Right cardiac atrium (tissue), 5 donors: ENCODE measurements at regions not wholly inside any gene's neighbourhood (a gene's known extent, or its start where the extent isn't known, plus 50 kb on each side); places are given as distances from the start of the nearest gene placed in this dataset.

Experiments used
- ATAC-seq, 2 donors: fragments of 200-7000 bp; cut with Tn5 transposase; one replicate each; pipeline versions ENCODE4 v1.8.0 to v1.9.1; 2020; ENCODE audit warnings: moderate library complexity in 2 of 2, mild to moderate bottlenecking in 1 of 2
- DNase-seq, 3 donors: peaks; one replicate each; pipeline ENCODE4 v3.0.0-alpha.2; 2020
- H3K27ac ChIP-seq: one replicate; pipeline ENCODE4 v1.5.1; 2013; ENCODE audit warnings: mild to moderate bottlenecking, low read length, control low read depth, moderate library complexity
- H3K27me3 ChIP-seq: one replicate; pipeline ENCODE4 v1.6.1; 2013; ENCODE audit not compliant: control insufficient read depth, insufficient read depth
- H3K4me1 ChIP-seq: one replicate; pipeline ENCODE4 v1.6.1; 2013; ENCODE audit warnings: low read length; ENCODE audit not compliant: control insufficient read depth, insufficient read depth
- H3K4me3 ChIP-seq: one replicate; pipeline ENCODE4 v1.5.1; 2013; ENCODE audit warnings: low read length, control low read depth
- H3K9me3 ChIP-seq: one replicate; pipeline ENCODE4 v1.6.1; 2013; ENCODE audit warnings: low read length; ENCODE audit not compliant: control insufficient read depth
- WGBS: extraction: QIAGEN DNeasy Blood & Tissue Kit; methylation state at CpG from one replicate; pipeline ENCODE4 v1.1.7; 2013; 5-methylcytosine and 5-hydroxymethylcytosine counted together
- intact Hi-C, 4 donors: fragments of 100-400 bp; cut with DNase I; formaldehyde crosslinking; loops; one replicate each; pipeline versions ENCODE4 v1.11.0 to v1.14.0; 2022 to 2023
- donor health status: healthy with polysubstance abuse.
- donor health status: DM: no; HTN: yes; CAD: no.
- donor health status: DM: no; HTN: no; CAD: no.
- donor health status: DM: no; HTN: yes; CAD: no; lungs with severe emphysema.
- donor health status: DM: yes; HTN: yes; CAD: no.

DNA sequence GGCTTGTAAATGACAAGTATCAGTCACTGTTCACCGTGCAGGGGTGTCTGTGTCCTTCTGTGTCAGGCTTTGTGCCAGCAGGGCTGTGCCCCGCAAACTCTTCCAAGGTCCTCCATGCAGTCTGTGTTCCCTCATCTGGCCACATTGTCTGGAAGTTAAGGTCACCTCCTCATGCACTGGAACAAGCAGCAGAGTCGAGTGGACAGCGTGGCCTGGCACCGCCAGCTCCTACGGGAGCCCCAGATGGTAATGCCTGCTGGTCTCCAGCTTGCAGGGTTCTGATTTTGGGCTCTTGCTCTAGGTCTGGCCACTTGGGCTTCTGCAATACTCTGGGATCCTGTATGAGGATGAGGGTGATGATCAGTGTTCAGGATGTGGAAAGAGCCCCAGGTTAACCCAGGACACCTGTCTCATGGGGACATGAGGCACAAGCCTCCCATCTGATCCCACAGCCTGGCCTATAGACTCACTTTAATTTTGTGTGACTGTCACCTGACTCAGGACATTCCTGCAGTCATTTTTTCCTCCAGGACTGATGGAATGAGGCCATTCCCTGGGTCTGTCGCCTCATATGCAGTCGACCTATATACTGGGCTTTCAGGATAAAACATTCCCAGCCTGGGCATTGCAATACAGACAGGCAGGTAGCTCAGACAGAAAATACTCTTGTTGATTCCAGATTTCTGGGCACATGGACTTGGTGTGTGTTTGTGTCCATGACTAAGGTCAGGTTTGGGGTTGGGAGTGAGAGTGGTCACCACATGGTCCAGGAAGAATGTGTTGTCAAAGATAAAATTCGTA is 106.3 kb upstream of the TOP3B start:
- intact Hi-C loops = no loop called here
- H3K9me3 ChIP-seq = no peaks in the 10 kb centered on the region
- 73% methylated on average over 9 of the region's 9 CpGs for WGBS
- no peaks in the 10 kb centered on the region for H3K27me3 ChIP-seq
- H3K4me1 ChIP-seq = no peaks in the 10 kb centered on the region
- H3K4me3 ChIP-seq = no peak overlapping the region
- DNase-seq = no peak
- no peak for ATAC-seq
- no peak overlapping the region for H3K27ac ChIP-seq

DNA sequence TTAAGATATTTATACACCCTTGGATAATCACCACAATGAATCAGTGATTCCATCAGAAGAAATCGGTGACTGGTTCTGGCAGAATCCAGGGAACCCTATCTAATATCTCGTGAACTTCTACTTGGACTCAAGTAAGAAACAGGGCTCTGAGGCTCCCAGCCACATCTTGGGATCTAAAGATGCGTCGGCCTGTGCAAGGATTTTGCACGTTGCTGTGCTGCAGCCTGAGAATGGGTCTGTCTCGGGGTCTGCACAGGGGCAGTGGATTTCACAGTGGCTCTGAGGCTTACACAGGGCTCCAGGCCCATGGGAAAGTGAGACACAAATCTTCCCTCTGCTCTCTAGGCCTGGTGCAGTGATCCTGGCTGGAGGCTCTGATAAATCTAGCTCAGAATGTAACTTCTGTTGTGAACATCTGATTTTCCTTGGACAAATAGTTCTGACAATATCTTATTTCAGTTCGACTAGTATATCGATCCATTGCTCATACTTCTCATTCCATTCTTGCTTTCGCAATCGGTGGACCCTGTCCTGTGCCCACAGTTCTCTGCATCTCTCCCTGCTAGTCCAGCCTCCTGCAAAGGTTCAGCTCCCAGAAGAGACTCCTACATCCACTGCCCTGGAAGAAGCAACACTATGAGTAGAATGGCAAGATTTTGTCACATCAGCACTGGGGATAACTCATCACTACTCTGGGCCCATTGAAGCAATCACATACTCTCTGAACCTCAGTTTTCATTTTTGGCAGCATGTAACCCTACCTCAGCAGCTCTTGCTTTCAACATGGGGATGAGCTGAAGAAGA is 105.5 kb upstream of the TOP3B start:
- Histone ChIP-seq H3K27me3 (no peaks in the 10 kb centered on the region), H3K4me3 (no peak overlapping the region), H3K9me3 (no peaks in the 10 kb centered on the region), H3K27ac (no peak overlapping the region), H3K4me1 (no peaks in the 10 kb centered on the region)
- WGBS = 86% methylated on average over 10 of the region's 10 CpGs
- DNase-seq (no peak), ATAC-seq (no peak)
- intact Hi-C loops = no loop called here

DNA sequence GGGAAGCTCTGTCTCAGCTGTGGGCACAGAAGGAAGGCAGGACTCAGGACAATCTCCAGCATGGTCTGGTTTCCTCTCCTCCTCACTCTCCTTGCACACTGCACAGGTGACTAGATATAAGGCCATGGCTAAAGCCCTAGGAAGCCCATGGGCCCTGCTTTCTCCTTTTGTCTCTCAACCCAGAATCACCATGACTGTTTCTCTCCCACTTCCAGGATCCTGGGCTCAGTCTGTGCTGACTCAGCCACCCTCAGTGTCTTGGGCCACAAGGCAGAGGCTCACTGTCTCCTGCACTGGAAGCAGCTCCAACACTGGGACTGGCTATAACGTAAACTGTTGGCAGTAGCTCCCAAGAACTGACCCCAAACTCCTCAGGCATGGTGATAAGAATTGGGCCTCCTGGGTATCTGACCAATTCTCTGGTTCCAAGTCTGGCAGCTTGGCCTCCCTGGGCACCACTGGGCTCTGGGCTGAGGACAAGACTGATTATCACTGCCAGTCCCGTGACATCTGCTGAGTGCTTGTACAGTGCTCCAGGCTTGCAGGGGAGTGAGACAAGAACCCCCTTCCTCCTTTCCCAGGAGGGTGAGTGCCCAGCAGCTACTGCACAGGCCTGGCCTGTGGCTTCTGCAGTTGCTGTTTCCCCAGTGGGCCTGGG is 104.0 kb upstream of the TOP3B start:
- peak in 2 of 3 donors; percentile 53 to 55 for DNase-seq

DNA sequence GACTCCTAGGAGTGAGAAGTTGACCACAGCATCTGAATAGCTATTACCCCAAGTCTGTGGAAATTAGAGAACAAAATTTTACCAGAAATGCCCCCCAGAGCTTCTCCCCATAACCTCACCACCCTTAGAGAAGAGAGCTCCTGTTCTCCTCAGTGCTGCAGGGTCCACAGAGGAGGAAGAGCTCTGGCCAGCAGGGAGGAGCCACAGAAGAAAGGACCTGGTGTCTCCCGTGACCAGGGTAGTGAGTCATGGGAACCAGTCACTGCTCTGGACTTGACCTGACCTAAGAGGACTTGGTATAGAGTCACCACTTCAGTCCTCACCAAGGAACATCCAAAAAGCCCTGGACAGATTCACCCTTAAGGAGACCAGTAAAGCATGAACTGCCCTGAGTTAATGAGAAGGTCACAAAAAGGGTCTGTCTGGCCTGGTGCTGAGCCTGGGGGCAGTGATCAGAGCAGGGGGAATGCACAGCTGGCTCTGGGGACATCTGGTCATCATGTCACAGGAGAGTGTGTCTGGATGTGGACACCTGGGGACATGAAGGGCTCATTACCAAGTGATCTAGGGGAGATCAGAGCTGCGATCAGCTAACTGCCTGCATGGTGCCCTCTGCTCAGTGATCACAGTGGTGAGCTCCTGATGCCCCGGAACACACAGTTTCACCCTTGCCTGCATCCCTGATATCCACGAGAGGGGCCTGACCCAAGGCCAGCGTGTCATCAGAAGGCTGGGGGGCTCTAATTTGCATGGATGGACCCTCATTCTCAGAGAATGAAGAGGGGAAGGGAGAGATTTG is 103.3 kb upstream of the TOP3B start:
- peak; percentile 59 to 62 for ATAC-seq
- intact Hi-C loops = no loop called here
- H3K27me3 ChIP-seq = no peaks in the 10 kb centered on the region
- no peak overlapping the region for H3K27ac ChIP-seq
- WGBS = 67% methylated on average over 5 of the region's 5 CpGs
- DNase-seq = no peak
- no peak overlapping the region for H3K4me3 ChIP-seq
- H3K9me3 ChIP-seq = no peaks in the 10 kb centered on the region
- no peaks in the 10 kb centered on the region for H3K4me1 ChIP-seq

More for the DNA sequence above, 104.0 kb upstream of the TOP3B start:
- WGBS = 40% methylated on average over 2 of the region's 2 CpGs
- intact Hi-C loops = no loop called here
- ATAC-seq = peak; percentile 67 to 73
- Histone ChIP-seq H3K27me3 (no peaks in the 10 kb centered on the region), H3K4me3 (no peak overlapping the region), H3K27ac (no peak overlapping the region), H3K9me3 (no peaks in the 10 kb centered on the region), H3K4me1 (no peaks in the 10 kb centered on the region)

DNA sequence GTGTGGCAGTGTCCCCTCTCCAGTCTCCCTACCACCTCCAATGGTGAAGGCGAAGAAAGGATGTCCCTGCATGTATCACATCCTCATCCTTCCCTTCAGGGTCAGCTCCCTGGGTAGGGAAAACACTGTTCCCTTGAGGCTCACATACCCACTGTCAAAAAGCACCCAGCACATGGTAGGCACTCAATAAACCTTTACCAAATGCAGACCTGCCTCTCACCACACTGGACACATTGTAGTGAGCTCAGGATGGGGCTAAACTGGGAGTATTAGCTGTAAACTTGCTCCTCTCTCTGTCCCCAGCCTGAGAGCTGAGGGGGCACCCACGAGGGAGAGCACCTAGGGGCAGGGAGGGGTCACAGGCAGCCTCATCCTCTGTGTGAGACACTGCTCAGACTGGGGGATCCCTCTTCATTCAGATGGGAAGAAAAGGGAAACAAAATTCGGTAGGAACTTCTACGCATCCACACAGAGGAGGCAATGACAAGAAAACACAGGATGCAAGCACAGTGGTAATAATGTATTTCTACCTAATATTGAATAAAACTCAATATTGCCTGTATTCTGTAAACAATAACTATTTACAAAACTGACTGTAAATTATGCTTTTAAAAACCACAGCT is 101.6 kb upstream of the TOP3B start:
- no peaks in the 10 kb centered on the region for H3K4me1 ChIP-seq
- H3K9me3 ChIP-seq = no peaks in the 10 kb centered on the region
- DNase-seq (no peak), ATAC-seq (no peak)
- no peak overlapping the region for H3K4me3 ChIP-seq
- no peaks in the 10 kb centered on the region for H3K27me3 ChIP-seq
- intact Hi-C loops = no loop called here
- WGBS = 31% methylated on average over 4 of the region's 4 CpGs
- H3K27ac ChIP-seq = no peak overlapping the region

DNA sequence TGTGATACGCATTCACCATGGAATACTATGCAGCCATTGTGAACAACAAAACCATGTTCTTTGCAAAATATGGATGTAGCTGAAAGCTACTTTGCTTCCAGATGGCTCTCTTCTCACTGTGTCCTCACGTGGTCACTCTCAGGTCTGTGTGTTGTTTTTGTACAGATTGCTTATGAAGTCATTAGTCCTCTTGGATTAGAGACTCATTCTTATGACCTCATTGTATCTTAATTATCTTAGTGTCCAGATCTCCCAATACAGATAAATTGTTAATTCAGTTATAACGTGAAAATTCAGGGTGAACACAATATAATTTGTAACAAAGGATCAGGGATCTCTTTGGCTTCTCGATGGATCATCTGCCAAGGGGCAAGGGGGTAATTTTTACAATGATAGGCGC is 100.4 kb upstream of the TOP3B start:
- H3K4me1 ChIP-seq = no peaks in the 10 kb centered on the region
- no peaks in the 10 kb centered on the region for H3K27me3 ChIP-seq
- no peaks in the 10 kb centered on the region for H3K9me3 ChIP-seq
- DNase-seq = no peak
- no peak for ATAC-seq
- intact Hi-C loops = no loop called here
- 63% methylated on average over 5 of the region's 5 CpGs for WGBS
- no peak overlapping the region for H3K4me3 ChIP-seq
- H3K27ac ChIP-seq = no peak overlapping the region

DNA sequence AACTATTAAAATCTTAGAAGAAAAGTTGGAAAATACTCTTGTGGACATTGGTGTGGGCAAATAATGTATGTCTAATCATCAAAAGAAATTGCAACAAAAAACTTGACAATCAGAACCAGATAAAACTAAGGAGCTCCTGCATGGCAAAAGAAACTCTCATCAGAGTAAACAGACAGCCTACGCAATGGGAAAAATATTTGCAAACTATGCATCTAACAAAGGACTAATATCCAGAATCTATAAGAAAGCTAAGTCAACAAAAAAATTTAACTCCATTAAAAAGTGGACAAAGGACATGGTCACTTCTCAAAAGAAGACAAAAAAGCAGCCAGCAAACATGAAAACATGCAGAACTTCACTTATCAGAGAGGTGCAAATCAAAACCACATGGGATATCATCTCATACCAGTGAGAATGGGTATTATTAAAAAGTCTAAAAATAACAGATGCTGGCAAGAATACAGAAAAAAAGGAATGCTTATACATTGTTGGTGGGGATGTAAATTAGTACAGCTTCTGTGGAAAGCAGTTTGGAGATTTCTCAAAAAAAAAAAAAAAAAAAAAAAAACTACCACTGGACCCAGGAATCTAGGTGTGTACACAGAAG is 99.7 kb upstream of the TOP3B start:
- Histone ChIP-seq H3K27ac (no peak overlapping the region), H3K4me1 (no peaks in the 10 kb centered on the region), H3K9me3 (no peaks in the 10 kb centered on the region), H3K27me3 (no peaks in the 10 kb centered on the region), H3K4me3 (no peak overlapping the region)
- no peak for DNase-seq
- intact Hi-C loops = no loop called here
- 94% methylated on average over 1 of the region's 1 CpG for WGBS
- ATAC-seq = no peak

DNA sequence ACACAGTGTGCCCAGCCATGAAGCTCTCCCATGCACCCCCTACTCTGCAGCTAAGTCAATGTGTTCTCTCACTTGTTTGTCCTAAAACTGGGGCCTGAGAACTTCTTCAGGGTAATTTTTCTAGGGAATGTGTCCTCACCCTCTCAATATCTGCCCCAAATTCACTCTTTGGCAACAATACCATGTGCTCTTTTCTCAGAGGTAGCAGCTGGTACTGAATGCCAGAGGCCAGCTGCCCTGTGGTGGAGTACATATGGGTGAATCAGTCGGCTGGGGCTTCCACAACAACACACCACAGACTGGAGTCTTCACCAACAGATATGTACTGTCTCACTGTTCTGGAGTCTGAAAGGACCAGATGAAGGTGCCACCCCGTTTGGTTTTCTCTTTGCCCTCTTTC is 97.7 kb upstream of the TOP3B start:
- Histone ChIP-seq H3K27ac (no peak overlapping the region), H3K27me3 (peaks cover 2% of the 10 kb centered on the region), H3K4me1 (no peaks in the 10 kb centered on the region), H3K4me3 (no peak overlapping the region), H3K9me3 (no peaks in the 10 kb centered on the region)
- ATAC-seq (no peak), DNase-seq (no peak)
- WGBS = 47% methylated on average over 2 of the region's 2 CpGs
- intact Hi-C loops = no loop called here

DNA sequence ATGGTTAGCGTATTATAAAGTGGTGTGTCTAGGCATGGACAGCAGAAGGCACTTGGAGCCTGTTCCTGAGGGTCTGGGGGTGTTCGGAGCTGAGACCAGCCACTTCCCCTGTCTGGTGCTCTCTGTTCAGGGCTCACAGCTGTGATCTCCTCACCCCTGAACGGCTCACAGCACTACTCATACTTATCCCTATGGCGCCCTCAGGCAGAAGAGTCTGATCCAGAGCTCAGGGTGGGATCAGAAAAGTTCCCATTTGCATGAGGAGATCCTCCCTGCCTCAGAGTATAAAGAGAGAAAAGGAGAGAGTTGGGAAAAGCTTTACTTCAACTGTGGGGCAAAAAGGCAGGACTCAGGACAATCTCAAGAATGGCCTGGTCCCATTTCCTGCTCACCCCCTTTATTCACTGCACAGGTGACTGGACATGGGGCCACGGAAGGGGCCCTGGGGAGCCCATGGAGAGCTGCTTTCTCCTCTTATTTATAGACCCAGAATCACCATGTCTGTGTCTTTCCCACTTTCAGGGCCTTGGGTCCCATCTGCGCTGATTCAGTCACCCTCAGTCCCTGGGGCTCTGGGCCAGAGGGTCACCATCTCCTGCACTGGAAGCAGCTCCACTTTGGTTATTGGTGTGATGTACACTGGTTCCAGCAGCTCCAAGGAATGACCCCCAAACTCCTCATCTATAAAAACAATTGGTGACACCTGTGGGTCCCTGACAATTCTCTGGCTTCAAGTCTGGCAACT is 97.0 kb upstream of the TOP3B start:
- intact Hi-C loops = no loop called here
- H3K4me1 ChIP-seq = no peaks in the 10 kb centered on the region
- no peaks in the 10 kb centered on the region for H3K9me3 ChIP-seq
- ATAC-seq (no peak), DNase-seq (no peak)
- no peak overlapping the region for H3K27ac ChIP-seq
- no peak overlapping the region for H3K4me3 ChIP-seq
- H3K27me3 ChIP-seq = peaks cover 2% of the 10 kb centered on the region
- 71% methylated on average over 6 of the region's 6 CpGs for WGBS
